K562 (cell line): ENCODE measurements at regions not wholly inside any gene's neighbourhood (a gene's known extent, or its start where the extent isn't known, plus 50 kb on each side); places are given as distances from the start of the nearest gene placed in this dataset.

Source experiments
- ATF3 ChIP-seq, 2 experiments: fragments of 450-650 bp in 1 of 2; sonication (generic) in 1 of 2; formaldehyde crosslinking in 1 of 2; IDR thresholded peaks in 1 of 2; conservative IDR thresholded peaks in 1 of 2; 2 replicates each; pipeline versions ENCODE4 v1.6.1 to v1.8.1; 2016 to 2023; ENCODE audit warnings: mild to moderate bottlenecking in 2 of 2, moderate library complexity in 2 of 2, inconsistent platforms in 1 of 2, missing genetic modification reagents in 1 of 2
- BHLHE40 ChIP-seq: IDR thresholded peaks from 2 replicates; pipeline ENCODE4 v1.6.1; 2011; ENCODE audit warnings: low read length, improper control_type of control experiment
- CUX1 ChIP-seq: fragments of 200-800 bp; sonication (Bioruptor generic); IDR thresholded peaks from 2 replicates; pipeline ENCODE4 v1.6.1; 2016; ENCODE audit warnings: missing genetic modification characterization, missing compliant biosample characterization
- DLX4 ChIP-seq: fragments of 250-450 bp; sonication (Bioruptor Pico); IDR thresholded peaks from 2 replicates; pipeline ENCODE4 v1.6.1; 2021; ENCODE audit warnings: mild to moderate bottlenecking
- DPF2 ChIP-seq: fragments of 450-650 bp; IDR thresholded peaks from 2 replicates; pipeline ENCODE4 v1.6.1; 2016
- HBP1 ChIP-seq: fragments of 450-650 bp; formaldehyde crosslinking; IDR thresholded peaks from 2 replicates; pipeline ENCODE4 v1.4.0; 2022; ENCODE audit warnings: missing genetic modification characterization
- HIVEP1 ChIP-seq: fragments of 250-450 bp; sonication (Bioruptor Pico); IDR thresholded peaks from 2 replicates; pipeline ENCODE4 v1.4.0; 2020; ENCODE audit warnings: mild to moderate bottlenecking
- MECOM ChIP-seq: fragments of 250-450 bp; sonication (Bioruptor Pico); IDR thresholded peaks from 2 replicates; pipeline ENCODE4 v1.8.0; 2022; ENCODE audit warnings: inconsistent platforms
- MIER1 ChIP-seq: fragments of 450-650 bp; IDR thresholded peaks from 2 replicates; pipeline ENCODE4 v1.6.1; 2016; ENCODE audit warnings: antibody characterized with exemption, mild to moderate bottlenecking, low read depth
- NBN ChIP-seq: fragments of 450-650 bp; IDR thresholded peaks from 2 replicates; pipeline ENCODE4 v1.6.1; 2016; ENCODE audit warnings: low read depth, mild to moderate bottlenecking
- NONO ChIP-seq, 2 experiments: fragments of 200-400 bp in 1 of 2; fragments of 450-650 bp in 1 of 2; formaldehyde crosslinking in 1 of 2; IDR thresholded peaks; 2 replicates each; pipeline ENCODE4 v1.6.1; 2017; ENCODE audit warnings: low read depth in 2 of 2, mild to moderate bottlenecking in 2 of 2, moderate library complexity in 2 of 2, low read length in 1 of 2
- POLR2A ChIP-seq: fragments of 450-650 bp; conservative IDR thresholded peaks from 2 replicates; pipeline ENCODE4 v1.6.1; 2016
- RBM22 ChIP-seq: fragments of 200-400 bp; formaldehyde crosslinking; IDR thresholded peaks from 2 replicates; pipeline ENCODE4 v1.6.1; 2018; ENCODE audit warnings: low read length, low read depth; ENCODE audit not compliant: poor library complexity, severe bottlenecking
- SMAD4 ChIP-seq: fragments of 250-450 bp; sonication (Bioruptor Pico); conservative IDR thresholded peaks from 2 replicates; pipeline ENCODE4 v1.8.0; 2021; ENCODE audit warnings: inconsistent platforms, mild to moderate bottlenecking, moderate library complexity
- ZFPM2 ChIP-seq: fragments of 250-450 bp; sonication (Bioruptor Pico); IDR thresholded peaks from 2 replicates; pipeline ENCODE4 v1.5.1; 2022; ENCODE audit warnings: mild to moderate bottlenecking
- ZNF263 ChIP-seq: sonication (generic); formaldehyde crosslinking; IDR thresholded peaks from 2 replicates; pipeline ENCODE4 v1.8.0; 2022; ENCODE audit warnings: mild to moderate bottlenecking, missing genetic modification reagents, borderline replicate concordance
- ZNF449 ChIP-seq: fragments of 250-450 bp; sonication (Bioruptor Pico); IDR thresholded peaks from 2 replicates; pipeline ENCODE4 v1.8.0; 2022; ENCODE audit warnings: moderate library complexity, mild to moderate bottlenecking, inconsistent platforms
- ZNF551 ChIP-seq: fragments of 250-450 bp; sonication (Bioruptor Pico); IDR thresholded peaks from 2 replicates; pipeline ENCODE4 v1.5.0; 2021; ENCODE audit warnings: mild to moderate bottlenecking, moderate library complexity
- ZSCAN32 ChIP-seq: fragments of 450-650 bp; formaldehyde crosslinking; IDR thresholded peaks from 2 replicates; pipeline ENCODE4 v1.4.0; 2020; ENCODE audit warnings: mild to moderate bottlenecking, moderate library complexity

- TF ChIP-seq DPF2: peak; percentile 33; the same call in 1 of the 2 replicates
- no peak for TF ChIP-seq CUX1 (CRISPR knock-in tag)
- TF ChIP-seq NONO (IDR thresholded peaks at IDR 0.05; ENCODE audit: low read depth in 2 of 2, low read length in 1 of 2): no peak
- TF ChIP-seq ZNF551 (CRISPR knock-in tag): no peak
- TF ChIP-seq ZFPM2 (CRISPR knock-in tag): no peak
- TF ChIP-seq POLR2A: no peak
- 0 out of 2 replicates have a peak, but pooled peaks have one; percentile 25 for TF ChIP-seq NBN
- no peak for TF ChIP-seq HIVEP1 (CRISPR knock-in tag)
- TF ChIP-seq MIER1: no peak
- no peak for TF ChIP-seq DLX4
- TF ChIP-seq BHLHE40: no peak
- TF ChIP-seq MECOM (CRISPR knock-in tag): no peak
- TF ChIP-seq ZNF449: no peak
- TF ChIP-seq ATF3 (IDR thresholded peaks at IDR 0.05): peak; percentile 91
- TF ChIP-seq ATF3 (CRISPR knock-in tag; conservative IDR thresholded peaks at IDR 0.05): no peak
- TF ChIP-seq ZSCAN32 (CRISPR knock-in tag): no peak
- no peak for TF ChIP-seq SMAD4
- TF ChIP-seq ZNF263 (CRISPR knock-in tag): no peak
- TF ChIP-seq RBM22: no peak
- no peak for TF ChIP-seq HBP1
Measured at GRCh38 chr17:36869856-36870719, 67.2 kb upstream of the LHX1 start (continued).
